Left forelimb (tissue), 1 donor: ENCODE measurements at regions not wholly inside any gene's neighbourhood (a gene's known extent, or its start where the extent isn't known, plus 50 kb on each side); places are given as distances from the start of the nearest gene placed in this dataset.
"Not testable (repeated sequence)": the region's sequence is repeated elsewhere in the genome, so short reads cannot be mapped to it uniquely, and the experiment has no call there.

Experiments
- DNase-seq: peaks from one replicate; pipeline ENCODE4 v3.0.0-alpha.2; 2018; ENCODE audit warnings: low spot score

DNA sequence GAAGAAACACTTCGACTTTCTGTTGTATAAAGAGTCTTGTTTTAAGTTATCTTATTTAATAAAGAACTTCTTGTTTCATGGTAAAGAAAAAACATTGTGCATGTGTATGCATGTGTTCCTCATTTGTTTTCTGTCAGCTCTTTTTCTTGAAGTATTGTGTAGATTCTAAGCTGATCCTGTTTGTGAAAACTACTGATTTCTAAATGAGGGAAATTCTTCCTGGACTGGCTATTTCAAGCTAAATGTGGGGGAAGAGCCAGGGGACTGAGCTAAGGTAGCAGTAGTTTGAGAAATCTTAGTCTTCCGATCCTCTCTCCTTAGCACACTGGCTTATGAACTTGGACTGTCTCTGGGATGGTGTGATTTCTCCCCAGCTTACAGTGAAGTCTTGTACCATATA lies 56.4 kb upstream of the RBMS1 start:
- DNase-seq = no peak

DNA sequence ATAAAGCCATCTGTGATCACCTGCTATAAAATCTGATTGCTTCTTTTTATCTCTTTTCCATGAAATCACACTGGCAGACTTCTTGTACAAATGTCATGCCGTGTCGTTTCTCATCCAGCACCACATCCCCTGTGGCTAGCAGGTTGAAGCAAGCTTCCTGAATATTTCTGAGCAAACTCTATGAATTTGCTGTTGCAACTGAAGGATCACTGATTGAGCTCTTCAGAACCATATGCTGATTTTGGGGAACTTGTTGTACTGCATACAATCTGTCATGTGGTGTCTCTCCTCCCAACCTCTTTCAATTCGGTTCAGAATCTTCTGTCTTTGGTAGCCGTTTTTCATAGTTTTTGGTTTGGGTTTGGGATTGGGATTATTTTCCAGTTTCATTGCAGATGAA lies 57.7 kb upstream of the RBMS1 start:
- DNase-seq = no peak

- no peak for DNase-seq
These were observed 61.9 kb upstream of the RBMS1 start for GRCh38 chr2:160555420-160556071.

GRCh38 chr2:160557903-160558302 lies 64.3 kb upstream of the RBMS1 start:
- no peak for DNase-seq

GRCh38 chr2:160558531-160558930 lies 64.9 kb upstream of the RBMS1 start:
- no peak for DNase-seq

DNA sequence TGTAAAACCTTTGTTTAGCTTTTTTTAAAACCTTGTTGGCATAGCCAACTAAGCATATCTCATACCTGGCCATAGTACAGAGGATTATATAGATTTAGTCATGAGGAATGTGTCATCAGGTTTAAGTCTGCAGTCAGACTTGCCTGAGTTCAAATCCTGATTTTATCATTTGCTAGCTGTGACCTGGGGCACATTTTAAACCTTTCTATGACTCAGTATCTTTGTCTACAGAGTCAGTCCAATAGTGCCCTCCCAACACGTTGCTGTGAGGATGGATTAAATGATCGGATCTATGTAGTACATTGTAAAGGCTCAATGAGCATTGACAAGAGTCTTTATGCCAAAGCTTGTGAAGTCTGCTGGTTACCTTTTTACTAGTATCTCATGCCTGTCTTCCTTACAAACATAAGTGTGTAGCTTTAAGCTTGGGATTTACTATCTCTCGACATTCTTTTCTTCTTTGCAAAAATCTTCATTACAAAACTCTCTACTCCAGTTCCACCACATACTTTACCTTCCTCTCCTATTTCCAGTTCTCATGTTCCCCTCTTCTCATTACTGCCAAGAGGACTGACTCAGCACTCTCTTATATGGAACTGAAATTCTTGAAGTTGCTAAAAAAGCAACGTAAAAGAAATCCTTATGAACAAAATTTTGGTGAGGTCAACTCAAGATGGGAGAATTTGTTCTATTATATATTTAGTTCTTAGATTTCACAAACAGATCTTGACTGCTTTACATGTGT lies 68.1 kb upstream of the RBMS1 start:
- no peak for DNase-seq

DNA sequence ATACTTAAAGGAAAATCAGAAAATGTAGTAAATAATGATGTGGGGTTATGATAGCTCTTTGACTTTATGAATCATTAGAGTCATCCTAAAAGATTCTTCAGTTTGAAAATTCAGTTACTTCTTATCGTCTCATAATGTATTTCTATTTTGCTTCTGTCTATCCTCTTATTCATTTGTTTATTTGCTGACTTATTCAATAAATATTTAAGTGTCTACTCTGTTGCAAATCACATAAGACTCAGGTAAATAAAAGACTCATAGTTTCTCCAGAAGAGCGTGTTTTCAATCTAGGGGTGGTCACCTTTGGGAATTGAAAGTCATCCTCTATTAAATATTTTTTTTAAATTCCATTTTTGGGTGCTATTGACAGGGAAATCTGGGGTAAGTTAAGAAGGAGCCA lies 69.1 kb upstream of the RBMS1 start:
- no peak for DNase-seq

- DNase-seq = no peak
These were observed 71.0 kb upstream of the RBMS1 start for GRCh38 chr2:160564591-160564990.

GRCh38 chr2:160565099-160565845 lies 71.7 kb upstream of the RBMS1 start:
- DNase-seq = no peak

DNA sequence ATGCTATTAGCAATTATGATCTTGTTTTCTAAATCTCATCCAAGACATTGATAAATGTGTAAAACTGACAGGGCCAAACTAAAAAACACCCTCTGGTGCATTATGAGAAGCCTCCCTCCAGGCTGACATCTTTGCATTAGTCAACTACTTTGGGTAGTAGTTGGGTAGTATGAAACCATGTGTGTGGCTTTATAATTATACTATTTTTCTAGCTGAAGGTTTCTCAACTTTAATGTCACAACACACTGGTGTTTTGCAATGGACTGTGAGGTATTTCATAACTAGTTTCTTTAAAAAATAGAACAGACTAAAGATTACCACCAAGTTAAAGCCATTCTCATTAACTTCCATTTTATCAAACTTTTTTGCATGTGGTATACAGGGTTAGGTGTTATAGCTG lies 73.1 kb upstream of the RBMS1 start:
- no peak for DNase-seq

DNA sequence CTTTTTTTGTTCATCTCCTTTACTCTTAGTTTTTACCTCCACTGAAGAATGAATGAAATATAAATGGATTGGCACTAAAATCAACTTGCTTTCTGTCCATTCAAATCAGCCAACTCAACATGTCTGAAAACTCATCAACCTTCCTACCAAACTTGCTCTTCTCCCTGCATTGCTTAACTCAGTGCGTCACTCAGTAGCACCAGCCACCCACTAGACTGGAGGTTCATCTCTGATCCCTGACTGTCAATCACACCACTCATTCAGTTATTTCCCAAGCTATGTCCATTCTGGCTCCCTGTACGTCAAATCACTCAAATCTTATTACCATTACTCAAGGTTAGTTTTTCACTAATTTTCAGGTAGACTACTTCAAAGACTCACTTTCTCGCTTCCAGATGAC lies 75.2 kb upstream of the RBMS1 start:
- no peak for DNase-seq

DNA sequence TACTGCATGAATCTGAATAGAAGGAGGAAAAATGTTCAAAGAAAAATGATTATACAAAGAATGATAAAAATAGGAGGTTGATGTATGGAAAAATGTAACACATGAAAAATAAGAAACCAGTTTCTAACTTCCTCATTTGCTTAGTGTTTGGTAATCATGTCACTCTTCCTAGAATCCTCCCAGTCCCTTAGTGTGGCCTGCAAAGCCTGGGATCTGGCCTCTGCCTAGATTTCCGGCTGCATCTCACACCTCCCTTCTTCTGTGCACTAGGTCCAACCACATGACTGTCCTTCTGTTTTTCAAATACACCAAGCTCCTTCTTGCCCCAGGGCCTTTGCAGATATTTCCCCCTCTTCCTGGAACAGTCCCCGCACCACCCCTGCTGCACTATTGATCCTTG lies 76.8 kb upstream of the RBMS1 start:
- no peak for DNase-seq

DNA sequence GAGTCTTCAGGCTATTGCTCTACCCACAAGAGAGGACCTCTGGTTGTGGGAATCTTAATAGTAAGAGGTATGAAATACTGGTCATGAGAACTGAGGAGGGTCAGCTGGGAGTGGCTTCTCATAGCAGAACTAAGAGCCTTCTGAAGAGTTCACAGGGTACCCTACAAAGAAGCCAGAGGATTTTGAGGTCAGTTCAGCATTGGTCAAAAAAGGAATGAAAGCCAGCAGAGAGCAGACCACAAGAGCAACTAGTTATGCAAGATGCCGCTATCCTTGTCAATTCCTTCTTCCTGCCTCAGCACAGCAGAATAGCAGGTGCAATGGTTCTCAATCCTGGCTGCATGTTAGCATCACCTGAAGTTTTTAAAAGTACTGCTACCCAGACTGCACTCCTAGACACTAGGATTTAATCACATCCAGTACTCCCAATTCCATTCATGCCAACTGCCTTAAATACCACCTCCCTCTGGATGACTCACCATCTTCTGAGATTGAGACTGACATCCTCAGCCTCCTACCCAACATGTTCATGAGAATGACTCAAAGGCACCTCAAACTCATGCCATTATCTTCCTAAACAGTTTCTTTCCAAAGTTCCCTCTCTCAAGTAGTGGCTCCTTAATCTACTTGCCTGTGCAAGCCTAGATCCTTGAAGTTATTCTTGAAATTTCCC lies 81.0 kb upstream of the RBMS1 start:
- no peak for DNase-seq

DNA sequence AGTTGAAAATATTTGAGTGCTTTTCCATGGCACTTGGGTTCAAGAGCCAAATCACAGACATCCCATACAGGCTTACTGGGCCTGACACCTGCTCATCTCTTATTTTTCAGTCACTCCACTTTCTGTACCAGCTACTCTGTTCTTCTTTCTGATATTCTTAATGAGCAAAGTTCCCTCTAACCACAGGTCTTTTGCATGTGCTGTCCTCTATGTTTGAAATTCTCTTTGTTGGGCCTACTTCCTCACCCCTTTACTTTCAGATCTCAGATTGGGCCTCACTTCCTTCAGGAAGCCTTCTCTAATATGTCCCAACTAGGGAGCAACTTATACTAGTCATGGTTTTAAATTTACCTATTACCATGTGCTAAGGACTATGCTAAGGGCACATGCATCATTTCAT lies 81.8 kb upstream of the RBMS1 start:
- DNase-seq = no peak

DNA sequence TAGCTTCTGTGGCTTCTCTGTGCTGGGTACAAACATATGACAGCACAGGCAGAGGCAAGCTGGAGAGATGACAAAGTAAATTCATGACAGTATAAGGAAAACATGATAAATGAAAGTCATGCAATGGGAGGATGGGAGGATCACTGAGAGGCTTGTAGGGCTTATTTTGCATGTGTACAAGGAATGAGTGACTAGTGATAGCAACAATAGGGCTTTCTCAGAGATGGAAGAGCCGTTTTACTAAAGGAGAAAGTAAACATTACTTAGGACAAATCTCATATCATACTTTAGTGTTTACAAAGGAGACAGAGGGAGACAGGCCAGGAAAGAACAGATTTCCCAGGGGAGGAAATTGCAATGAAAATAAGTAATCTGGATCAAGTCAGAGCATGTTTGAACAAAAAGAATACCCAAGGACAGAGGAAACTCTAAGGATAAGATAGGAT lies 82.5 kb upstream of the RBMS1 start:
- no peak for DNase-seq

- not testable (repeated sequence) for DNase-seq
These were observed 83.5 kb upstream of the RBMS1 start for GRCh38 chr2:160577081-160577480.

DNA sequence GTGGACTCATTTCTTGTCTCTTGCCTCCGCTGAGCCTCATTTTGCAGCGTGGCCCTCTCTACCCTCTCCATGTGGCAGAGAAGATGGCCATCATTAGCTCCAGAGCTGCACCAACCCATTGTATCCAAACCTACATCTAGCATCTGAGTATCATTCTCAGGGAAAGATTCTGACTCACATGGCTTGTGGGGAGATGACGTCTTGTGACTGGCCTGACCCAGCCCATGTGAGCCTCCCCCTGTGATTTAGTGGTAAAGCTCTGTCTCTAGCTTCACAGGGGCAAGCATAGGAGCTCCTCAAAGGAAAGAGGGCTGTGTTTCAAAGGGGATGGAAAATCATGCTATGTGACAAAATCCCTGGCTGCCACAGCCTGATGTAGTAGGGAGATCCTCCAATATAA lies 87.4 kb upstream of the RBMS1 start:
- DNase-seq = no peak

- DNase-seq = no peak
These were observed 87.8 kb upstream of the RBMS1 start for GRCh38 chr2:160581448-160581847.

DNA sequence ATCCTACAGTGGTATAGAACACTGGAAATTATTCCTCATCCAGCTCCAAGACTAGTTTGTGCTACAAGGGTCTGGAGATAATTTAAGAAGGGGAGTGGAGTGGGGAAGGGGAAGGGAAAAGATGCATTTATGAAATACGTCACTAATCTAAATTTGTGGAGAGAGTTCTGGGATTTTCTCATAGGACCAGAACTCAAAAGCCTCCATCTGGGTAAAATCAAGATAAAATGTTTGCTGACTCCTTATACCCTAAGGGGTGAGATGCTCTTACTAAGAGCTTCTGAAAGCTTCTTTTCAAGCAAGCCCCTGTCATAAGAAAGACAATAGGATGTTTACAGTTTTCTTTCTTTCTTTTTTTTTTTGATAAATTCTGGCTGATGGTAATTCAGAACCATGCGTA lies 88.5 kb upstream of the RBMS1 start:
- no peak for DNase-seq

- no peak for DNase-seq
These were observed 89.0 kb upstream of the RBMS1 start for GRCh38 chr2:160582490-160583145.

DNA sequence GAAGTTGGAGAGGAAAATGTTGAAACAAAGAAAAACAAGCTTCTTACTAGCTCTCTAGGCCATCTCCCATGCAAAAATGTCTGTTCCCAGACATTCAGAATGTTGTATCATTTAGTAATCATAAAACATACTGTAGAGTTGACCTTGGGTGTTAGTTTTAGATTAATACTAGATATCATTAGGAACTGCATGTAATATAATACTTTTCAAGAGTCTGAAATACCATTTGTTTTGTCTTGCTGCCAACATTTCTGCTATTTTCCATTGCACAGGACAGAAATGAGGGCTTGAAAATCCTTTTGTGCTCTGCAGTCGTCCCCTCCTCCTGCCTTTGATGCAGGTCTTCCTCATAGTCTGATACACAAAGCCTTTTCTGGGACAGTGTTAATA lies 89.5 kb upstream of the RBMS1 start:
- no peak for DNase-seq
